ENCODE measurements at regions not wholly inside any gene's neighbourhood (a gene's known extent, or its start where the extent isn't known, plus 50 kb on each side); places are given as distances from the start of the nearest gene placed in this dataset.

- TF ChIP-seq CTCF (IDR thresholded peaks at IDR 0.05; ENCODE audit: poor library complexity, severe bottlenecking) (no peak), MXI1 (conservative IDR thresholded peaks at IDR 0.05; ENCODE audit: poor library complexity, severe bottlenecking) (no peak), REST (IDR thresholded peaks at IDR 0.05; ENCODE audit: borderline replicate concordance) (no peak), EP300 (conservative IDR thresholded peaks at IDR 0.05; ENCODE audit: poor library complexity, severe bottlenecking) (no peak), RAD21 (conservative IDR thresholded peaks at IDR 0.05) (no peak)
Observed at GRCh38 chr1:69230208-69230607, 337.5 kb upstream of the LRRC7 start.
